ENCODE measurements at regions not wholly inside any gene's neighbourhood (a gene's known extent, or its start where the extent isn't known, plus 50 kb on each side); places are given as distances from the start of the nearest gene placed in this dataset.
"Not testable (repeated sequence)": the region's sequence is repeated elsewhere in the genome, so short reads cannot be mapped to it uniquely, and the experiment has no call there.

DNA sequence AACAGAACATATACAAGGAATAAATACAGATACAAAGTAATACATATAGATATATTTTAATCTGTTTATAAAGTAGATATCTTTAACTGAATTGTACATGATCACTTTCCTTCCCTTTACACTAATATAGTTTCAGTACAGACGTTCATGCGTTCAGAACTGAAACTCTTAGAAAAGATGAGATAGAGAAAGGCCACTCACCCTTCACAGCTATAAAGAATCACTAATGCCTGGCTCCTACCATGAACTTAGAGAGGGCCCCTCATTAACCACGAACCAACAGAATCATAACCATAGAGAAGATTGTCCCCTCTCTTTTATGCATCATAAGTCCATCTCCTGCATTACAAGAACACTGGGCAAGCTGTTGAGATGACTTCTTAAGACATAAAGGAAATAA lies 399.0 kb downstream of the COG6 start:
- not testable (repeated sequence) for DNase-seq

DNA sequence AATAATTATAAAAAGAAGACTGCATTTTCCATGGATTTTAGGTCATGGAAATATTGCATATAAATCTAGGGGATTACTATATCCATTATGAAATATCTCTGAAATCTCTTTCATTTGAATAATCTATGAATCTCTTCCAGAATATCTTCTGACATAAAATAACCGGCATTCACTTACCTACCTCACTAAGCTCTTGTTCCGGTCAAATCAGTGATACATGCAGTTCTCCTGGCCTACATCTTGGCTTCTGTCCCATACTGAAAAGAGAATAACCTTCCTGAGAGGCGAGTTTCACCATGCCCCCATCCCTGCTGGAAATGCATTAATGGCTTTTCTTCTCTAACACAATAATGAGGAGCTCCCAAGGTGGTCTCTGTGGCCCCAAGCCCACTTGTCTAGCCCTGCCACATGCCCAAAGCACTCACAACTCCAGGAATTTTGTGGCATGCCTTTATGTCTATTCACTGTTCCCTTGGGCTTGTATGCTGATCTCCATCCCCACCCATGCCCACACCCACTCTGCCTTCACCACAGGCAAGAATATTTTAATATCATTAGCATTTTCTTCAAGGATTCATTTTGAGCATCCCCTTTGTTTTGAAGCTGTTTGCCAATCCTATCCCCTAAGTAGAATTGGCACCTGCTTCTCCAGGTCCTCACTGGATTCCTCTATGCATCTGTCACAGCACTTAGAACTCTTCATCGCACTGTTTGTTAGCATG lies 401.6 kb downstream of the COG6 start:
- no peak for DNase-seq

DNA sequence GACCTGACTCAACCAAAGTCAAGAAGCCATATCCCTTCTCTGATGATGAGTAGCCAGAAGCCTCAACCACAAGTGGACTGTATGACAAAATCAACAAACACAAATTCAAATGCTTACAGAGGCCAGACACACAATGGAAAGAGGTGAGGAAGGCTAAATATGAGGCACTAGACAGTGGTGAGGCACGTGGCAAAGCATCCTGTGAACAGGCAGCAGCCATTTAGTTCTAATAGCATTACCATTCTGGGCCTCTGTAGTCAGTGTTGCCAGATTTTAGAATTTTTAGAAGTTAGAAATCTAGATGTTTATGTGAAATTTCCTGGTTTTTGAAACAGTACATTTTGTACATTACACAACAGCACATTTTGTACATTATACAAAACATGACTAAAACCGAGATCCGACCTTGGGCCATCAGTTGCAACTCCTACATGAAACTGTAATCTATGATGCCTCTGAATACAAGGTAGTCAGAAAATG lies 403.3 kb downstream of the COG6 start:
- DNase-seq, result no peak

DNA sequence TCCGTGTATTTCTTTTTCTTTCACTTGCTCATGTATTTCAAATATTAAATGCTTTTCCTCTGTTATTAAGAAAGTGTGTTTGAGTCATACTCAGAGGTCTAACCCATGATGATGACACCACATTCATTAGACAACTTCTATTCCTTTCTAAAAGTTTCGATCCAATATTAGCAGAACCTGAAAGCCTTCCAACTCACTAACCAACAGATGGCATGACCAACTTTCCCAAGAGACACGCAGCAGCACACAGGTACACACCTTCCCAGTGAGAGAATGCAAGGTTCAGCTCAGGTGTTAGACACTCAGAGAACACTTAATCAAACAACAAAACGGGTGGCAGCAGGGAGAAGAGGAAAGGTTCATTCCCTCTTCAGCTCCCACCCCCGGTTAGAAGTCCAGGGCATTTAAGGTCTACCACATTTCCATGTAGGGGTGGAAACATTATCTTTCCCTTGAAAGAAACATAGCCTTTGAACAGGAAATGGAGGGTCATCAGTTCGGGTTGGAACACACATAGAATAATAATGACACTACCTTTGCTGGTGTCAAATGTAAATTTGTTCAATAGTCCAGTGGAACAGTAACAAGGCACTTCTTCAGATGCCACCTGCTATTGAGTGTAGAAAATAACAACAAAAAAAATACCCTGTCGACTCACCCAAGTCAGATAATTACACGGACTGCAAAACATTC lies 404.2 kb downstream of the COG6 start:
- DNase-seq, result no peak

DNA sequence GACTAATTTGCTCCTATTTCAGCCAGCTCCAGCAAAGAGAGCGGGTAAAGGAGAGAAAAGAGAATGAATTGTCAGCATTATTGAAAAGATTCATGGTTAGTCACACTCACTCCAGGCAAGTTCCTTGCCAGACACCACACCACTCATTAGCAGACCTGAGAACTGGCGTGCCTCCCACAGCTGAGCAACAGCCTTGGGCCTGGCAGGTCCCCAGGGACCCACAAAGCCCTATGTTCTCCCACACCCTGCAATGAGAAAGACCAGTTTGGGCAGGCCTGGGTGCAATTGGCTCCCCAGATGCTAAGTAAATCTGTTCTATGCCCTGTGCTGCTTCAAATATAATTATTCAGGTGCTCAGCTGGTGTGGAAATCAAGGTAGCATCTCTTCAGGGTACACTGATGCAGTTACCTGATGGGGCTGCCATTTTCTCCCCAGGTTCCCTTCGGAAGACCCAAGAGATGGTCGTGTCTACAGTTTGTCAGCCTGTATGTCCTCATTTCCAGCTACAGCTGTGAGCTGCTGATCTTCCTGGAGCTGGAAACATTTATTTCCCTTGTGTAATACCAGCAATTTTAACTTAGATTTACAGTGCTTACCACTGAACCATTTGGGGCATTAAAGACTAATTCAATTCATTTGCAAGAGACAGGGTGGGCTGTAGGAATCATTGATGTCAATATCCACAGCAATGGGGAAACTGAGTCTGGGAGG lies 405.0 kb downstream of the COG6 start:
- DNase-seq, result no peak

DNA sequence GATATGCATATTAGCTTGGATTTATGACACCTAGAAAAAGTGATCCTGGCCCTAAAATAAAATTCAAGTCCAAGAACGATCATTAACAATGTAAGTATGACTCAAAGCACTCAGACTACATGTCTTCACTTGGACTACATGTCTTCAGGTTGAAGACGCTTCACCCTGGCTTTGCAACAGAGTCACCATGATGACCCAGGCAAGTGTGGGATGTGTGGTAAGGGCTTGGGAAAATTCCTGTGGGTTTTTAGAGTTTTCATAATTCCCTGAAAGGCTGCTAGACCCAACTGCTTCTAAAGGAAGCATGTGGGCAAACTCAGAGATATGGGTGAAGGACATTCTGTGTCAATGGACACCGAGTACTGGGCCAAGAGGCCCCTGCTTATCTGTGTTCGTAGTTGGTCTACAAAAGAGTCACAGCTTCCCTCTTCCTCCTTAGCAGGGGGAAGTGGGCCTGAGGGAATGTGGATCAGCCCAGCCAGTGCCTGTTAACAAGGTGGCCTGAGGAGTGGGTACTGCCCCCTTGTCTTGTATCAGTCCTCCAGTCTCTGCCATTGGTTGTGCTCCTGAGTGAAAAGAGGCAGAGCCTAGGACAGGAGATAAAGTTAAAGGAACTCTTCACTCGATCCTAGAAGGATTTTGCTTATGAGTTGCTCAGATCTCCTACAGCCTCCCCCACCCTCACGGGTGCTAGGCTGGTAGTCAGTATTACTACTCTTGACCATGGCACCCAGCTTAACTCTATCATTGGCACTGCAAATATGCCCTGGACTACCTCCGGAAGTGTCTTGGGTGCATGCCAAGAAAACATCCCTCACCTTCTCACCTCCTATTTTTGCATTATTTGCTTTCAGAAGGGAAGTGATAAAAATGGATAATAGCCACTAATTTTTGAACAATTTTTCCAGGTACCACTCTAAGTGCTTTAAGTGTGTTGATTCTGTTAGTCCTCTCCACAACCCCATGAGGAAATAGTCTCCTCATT lies 406.3 kb downstream of the COG6 start:
- DNase-seq, result no peak

DNA sequence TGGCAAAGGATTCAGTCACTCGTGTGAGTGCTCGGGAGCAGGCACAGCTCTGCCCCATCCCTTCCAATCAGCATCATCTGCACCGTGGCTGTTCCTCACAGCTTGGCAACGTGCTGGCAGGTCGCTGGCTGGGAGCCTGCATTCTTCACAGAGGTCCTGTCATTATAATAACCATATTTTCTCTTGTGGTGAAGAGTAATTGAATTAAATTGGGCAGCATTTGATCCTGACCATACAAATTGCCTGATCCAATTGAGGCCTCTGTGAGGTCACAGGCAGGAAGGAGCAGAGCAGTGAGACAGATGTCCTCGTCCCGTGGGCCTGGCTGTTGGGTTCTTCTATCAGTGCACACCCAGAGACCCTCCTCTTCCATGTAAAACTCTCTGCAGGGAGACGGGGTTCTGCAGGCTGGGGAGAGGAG lies 407.8 kb downstream of the COG6 start:
- no peak for DNase-seq

DNA sequence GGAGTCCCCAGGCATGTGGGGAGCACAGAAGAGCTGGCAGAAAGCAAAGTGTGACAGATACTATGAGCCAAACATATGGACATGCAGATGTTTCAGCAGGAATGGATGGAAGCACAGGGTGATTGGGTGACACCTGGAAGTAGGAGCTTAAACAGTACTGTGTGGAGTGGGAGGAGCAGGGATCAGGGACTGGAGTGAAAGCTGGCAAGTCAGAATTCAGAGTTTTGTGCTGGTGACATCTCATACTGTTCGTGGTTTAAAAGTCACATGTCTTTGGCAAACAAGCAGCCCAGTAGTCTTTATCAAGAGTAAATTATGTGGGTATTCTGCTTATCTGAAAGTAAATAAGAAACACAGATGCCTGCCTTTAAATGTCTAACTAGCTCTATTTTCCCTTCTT lies 408.2 kb downstream of the COG6 start:
- DNase-seq, result no peak

DNA sequence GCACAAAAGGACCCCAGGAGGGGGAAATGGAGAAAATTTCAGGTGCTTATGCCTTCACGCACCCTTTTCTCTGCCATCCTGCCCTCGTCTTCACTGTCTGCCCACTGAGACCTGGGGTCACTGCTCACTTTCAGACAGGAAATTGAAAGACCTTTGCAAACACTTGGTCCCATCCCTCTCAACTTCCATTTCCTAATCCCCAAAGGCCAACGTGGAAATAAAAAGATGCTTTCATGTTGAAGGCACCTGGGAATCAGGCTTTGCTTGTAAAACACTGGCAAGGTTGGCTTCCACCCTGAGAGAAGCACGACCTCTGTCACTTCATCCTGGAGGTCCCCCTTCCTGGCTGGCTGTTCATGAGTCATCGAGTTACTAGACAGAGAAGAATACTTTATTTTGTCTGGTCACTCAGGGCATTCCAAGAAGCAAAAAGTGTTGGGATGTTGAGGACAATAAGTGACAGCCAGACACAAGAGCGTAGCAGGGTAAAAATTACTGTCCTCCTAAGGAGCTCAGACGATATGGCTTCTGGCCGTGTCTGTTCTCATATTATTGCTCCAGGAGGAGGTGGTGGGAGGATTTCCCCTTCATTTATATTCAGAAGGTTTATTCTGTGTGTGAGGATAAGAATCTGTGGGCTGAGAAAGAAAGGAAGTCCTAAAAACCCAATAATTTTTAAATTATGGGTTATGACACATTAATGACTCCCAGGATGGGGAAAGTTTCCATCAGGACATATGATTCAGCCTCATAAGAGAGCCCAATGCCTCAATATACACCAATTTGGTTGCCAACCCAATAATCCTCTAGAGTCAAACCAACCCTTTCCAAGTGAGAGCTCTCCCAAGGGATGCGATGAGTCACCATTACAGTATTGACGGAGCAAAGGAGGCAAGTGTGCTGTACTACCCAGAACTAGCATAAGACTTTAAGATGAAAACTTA lies 409.0 kb downstream of the COG6 start:
- no peak for DNase-seq

DNA sequence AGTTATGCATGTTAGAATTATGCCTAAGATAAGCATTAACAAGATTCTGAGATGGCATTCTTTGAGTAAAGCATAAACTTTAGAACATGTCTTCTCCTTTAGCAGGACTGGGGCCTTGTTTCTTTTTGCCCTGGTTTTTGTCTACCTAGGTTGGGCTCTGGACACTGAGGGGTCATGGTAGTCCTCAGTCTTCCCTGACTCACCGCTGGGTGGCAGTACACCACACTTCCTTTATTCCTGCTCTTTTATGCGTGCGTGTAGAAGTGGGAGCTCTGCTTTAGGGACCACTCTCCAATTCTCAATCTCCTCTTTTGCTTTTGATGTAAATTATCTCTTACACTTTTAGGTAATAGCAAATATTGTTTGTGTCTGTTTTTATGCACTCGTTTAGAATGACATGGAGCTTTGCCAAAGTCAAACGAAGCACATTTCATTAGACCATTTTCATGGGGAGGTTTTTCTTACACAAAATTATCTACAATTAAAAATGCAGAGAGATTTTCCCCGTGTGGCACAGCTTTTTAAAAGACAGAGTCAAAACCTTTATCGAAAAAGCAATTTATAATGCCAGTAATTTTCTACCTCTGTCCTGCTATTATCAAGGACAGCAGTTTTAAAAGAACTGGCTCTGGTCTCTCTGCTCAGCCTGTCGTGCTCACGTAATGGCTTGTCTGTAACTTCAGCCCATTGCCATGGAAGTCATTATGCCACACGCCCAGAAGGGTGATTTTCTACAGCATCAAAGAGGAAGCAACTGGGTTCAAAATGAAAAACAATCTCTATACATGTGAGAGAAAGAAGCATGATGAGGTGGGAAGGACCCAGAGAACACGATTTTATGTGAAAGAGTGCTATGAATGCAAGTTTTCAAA lies 413.9 kb downstream of the COG6 start:
- peak; percentile 67 to 75 for DNase-seq

DNA sequence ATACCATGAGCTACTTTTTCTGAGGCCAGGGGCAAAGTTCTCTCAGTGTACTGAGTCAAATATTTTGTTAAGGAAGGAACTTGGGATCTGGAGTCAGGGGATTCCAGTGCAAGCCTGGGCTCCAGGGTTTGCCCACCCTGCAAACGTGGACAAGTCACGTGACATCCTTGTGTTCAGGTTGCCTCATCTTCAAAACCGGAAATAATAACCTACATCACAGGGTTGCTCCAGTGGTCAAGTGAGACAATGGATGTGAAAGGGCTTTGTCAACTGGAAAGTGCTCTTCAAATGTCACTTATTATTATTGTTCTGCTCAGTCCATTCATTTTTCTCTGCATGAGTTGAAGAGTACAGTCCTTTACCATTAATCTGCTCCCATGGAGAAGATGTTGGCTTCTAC lies 414.9 kb downstream of the COG6 start:
- no peak for DNase-seq

DNA sequence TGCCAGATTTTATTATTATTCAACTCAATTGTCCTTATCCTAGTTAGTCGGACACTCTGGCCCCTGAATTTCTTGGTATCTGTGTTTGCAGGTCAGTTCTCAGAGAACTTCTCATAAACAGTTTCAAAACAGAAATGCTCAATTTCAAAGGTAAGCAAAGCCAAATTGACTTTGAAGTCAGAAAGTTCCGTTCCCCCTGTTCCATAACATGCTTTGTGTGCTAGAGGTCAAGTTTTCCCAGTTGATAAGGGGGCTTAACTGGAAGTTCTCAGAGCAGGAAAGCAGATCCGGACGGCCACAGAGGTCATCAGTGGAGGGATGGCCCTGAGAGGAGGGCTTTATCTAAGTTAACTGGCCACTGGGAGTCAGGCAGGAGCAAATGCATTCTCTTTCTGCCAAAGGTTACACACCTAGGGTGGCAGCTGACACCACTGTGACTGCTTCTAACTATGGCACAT lies 417.2 kb downstream of the COG6 start:
- DNase-seq, result no peak

DNA sequence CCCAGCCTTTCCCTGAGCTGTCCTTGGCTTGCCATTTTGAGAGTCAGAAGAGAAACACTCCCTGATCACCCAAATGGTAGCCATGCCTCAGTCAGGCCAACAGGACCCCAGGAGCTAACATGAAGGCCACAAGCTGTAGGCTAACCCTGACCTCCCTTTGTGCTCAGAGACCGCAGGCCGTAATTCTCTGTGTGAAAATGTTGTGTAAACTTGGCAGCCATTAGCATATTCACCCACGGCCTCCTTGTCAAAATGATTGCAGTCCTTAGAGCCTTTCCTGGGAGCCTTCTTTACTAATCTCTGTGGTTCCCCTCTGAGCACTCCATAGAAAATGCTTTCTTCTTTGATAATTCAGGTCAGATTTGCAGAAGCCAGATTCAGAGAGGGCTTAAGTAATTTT lies 418.9 kb downstream of the COG6 start:
- no peak for DNase-seq

DNA sequence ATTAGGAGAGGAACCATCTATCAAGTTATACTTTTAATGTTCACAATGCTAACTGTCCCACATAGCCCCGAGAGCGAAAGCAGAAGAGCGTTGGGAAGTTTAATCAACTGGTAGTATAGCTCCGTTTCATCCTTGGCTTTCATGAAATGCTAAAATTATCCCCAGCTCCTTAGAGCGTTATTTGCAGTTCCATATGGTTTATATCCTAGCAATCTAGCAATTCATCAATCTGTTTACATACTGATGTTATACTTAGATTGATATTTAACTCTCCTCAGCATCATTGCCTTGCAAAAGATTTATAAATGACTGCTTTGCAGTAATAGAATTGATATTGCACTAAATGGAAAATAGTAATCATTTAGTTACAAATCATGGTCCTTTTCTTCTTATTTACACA lies 419.8 kb downstream of the COG6 start:
- no peak for DNase-seq

DNA sequence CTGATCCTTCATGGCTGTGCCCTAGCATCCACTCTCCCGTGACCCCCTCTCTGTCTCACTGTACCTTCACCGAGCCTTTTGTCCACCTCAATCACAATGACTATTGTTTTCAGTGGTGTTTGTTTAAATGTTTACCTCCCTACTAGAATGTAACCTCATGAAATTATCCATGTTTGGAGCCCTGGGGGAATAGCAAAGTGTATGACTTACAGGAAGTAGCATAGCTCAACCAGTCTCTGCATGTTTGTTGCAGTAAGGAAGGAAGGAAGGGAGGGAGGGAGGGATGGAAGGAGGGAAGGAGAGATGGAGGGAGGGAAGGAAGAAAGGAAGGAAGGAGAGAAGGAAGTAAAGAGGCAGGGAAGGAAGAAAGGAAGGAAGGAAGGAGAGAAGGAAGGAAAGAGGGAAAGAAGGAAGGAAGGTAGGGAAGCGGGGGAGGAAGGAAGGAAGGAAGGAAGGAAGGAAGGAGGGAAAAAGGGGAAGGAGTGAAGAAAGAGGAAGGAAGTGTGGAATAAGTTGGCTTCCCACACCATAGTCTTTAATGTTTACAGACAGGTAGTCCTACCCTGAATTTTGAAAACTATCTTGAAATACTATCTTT lies 421.4 kb downstream of the COG6 start:
- no peak for DNase-seq

DNA sequence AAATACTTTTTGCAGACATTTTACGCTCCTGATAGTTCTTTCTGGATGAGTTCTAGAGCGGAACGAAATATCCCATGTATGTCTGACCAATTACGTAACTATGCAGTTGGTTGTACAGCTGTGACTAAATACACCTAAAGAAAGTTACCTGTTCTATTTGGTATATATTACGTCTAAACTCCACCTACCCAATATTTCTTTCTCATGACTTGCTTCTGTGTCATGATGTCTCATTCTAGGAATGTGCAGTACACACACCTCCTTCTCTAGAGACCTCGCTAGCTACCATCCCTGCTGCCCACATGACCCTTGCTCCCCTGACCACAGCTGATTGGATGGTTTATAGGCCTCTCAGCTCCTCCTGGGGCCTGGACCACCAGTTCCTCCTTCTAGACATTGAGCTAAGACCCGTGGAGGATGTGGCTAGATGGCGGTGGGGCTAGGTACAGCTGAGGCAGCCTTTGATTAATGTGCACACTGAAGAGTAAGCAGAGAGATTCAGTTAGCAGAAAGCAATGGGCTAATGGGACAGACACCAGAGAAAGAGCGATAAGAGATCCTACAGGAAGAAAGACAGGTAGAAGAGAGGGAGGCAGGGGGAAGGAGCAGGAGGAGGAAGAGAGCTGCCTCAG lies 422.1 kb downstream of the COG6 start:
- no peak for DNase-seq

DNA sequence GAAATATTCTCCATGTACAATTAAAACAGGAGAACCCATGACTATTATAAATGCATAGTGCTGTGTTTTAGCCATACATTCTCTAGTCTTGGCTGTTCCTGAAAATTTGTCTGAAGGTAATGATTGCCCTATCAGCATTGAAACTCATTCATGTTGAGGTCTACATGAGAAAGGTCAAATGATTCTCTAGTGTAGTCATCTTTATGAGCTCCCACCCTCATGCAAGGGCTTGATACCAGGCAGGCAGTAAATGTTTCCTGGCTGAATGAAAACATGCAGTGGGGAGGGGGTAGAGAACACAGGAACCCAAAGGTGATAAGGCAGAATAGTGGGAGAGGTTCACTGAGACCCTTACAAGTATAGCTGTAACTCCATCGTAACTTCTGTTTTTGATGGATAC lies 424.3 kb downstream of the COG6 start:
- no peak for DNase-seq

DNA sequence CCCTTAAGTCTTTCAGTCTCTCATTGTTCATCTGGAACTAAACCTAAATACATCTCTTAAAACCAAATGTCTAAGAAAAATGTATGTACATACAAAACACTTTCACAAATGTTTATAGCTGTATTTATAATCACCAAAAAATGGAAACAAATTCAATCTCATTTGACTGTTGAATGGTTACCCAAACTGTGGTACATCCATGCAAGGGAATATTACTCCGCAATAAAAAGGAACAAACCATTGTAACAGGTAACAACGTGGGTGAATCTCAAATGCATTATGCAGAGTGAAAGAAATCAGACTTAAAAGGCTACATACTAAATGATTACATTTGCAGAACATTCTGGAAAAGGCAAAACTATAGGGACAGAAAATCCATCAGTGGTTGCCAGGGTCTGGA lies 425.2 kb downstream of the COG6 start:
- DNase-seq, result no peak

DNA sequence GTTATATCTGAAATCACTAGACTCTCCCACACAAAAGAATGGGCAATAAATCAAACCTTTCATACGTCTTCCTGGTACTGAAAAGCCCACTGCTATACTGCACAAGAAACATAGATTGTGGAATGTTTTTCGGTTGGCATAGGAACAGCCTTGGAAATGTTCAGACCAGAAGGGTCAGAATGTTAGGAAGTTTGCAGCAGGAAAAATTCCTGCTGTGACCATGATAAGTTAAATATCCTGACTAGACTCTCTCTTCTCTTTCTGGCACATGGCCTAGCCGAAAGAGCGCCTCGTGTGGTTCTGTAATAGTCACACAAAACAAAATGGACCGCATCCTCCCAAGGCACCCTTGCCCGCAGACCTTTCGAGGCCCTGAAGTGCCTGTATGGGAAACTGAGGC lies 427.2 kb downstream of the COG6 start:
- no peak for DNase-seq

Measured in AML-193 (cell line).